NCI-H2081 treated with DMSO at 0.1 percent for 48 hours (cell line): ENCODE measurements at regions not wholly inside any gene's neighbourhood (a gene's known extent, or its start where the extent isn't known, plus 50 kb on each side); places are given as distances from the start of the nearest gene placed in this dataset.

Source experiments
- DNase-seq: peaks from one replicate; lab custom pipeline; 2025; lab: John Stamatoyannopoulos, UW

DNA sequence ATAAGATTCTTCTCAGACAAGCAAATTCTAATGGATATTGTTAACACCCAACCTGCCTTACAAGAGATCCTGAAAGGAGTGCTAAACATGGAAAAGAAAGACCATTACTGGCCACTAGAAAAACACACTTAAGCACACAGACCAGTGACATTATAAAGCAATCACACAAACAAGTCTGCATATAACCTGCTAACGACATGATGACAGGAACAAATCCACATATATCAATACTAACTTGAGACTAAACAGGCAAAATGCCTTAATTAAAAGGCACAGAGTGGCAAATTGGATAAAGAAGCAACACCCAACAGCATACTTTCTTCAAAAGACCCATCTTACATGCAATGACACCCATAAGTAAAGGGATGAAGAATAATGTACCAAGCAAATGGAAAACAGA, 100.5 kb upstream of the PCDH18 start:
- DNase-seq: no peak

DNA sequence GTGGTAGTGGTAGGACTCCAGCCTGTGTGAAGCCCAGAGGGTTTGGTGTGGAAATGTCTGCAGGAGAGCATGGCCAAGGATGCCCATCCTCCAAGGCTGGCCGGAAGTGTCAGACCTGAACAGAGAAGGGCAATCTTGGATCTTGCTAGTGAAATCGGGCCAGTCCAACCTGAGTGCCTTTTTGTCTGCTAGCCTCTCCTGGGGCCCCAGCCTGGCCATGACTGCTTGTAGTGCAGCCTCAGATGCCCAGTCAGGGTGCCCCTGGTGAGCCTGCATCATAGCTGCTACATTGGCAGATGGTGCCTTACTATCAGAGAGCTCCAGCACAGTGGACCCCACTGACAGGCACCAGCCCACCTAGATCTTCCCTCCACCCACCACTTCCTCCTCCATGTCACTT, 99.3 kb upstream of the PCDH18 start:
- DNase-seq: no peak

DNA sequence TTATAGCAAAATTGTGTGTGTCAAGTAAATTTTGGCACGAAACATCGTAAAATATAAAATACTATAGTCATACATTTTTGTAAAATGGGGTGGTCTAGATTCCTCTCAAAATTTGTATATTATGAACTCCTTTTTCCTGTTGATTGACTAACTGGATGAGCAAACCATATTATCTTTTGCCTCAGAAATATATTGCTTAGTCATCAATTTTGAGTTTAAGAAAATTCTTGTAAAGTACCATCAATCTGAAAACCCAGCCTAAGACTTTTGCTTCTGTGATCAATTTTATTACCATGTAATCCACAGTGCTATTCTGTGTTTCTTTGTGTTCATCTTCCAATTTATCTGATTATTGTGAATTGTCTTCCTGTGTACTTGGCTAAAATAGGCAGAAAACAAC, 98.0 kb upstream of the PCDH18 start:
- no peak for DNase-seq

DNA sequence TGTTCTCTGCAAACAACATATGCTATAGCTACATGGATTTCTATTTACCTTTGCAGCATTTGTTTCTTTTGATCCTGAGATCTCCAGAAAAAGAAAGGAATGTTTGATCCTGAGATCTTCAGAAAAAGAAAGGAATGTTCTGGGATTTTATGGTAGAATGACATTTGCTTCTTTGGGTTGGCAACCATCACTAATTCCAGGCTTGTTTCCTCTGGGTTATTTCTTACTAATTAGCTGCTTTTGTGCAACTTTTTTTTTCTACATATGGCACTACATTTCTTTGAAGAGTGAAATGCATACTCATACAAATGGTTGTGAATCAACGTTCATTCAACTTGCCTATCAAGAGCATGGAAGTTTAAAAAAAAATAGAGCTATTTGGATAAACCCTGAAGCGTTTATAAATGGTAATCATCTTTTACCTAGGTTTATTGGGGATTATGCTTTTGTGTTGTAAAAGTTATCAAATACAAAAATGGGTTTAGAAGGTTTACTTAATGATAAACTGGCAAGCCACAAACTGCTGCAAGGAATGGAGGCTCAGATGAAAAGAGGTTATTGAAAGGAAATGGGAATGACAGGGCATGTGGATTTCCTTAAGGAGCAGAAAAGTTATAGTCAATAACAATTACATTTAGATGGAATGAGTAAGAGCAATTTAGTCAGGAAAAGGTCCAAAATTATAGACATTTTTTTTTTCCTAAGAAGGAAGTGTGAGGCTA, 95.6 kb upstream of the PCDH18 start:
- no peak for DNase-seq

DNA sequence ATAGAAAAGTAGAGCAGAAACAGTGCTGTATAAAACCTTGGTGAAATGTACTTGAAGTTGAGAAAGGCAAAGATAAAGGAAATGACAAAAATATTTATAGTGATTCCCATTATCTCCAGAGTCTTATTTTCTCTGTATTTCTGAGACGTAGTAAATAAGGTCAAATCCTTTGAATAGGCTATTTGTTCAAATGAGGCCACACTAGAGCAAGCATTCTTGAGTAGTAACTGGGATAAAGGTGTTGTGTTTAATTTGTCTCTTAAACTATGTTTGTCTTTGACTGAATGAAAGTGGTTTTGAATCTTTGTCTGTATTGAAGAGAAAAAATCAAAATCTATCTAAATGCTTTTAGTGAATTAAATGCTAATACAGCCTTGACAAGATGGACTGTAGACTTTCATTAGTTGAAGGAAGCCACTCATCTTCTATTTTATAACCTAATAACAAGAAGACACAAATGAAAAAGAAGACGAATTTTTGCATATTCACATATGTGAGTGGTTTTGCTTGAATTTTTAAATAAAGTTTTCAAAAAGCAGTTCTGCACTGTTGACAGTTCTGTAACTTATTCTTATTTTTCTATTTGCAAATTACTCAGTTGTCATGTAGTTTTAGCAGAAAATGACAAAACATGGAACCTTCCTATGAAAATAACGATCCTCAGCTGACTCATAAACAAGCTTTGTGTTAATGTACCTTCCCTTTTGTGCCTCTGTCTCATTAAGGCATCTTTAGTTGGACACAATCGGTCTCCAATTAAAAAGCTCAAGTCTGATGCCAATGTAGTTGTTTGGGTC, 94.8 kb upstream of the PCDH18 start:
- DNase-seq: no peak

DNA sequence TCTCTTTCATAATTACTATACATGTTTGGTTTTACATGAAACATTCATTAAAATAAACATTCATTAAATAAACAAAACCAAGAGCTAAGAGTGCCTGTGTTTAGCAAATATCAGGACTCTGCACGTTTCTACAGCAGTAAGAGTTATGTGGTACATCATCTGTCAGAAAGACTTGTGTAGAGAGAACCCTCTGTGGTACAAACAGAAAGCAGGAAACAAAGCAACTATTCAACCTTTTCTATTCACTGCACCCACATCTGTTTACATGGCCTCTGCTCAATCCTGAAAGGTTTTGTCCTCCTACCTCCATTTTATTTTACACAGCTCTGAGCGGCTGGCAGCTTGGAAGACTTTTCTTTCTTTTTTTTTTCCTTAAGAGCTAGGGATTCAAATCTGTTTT, 90.7 kb upstream of the PCDH18 start:
- no peak for DNase-seq

DNA sequence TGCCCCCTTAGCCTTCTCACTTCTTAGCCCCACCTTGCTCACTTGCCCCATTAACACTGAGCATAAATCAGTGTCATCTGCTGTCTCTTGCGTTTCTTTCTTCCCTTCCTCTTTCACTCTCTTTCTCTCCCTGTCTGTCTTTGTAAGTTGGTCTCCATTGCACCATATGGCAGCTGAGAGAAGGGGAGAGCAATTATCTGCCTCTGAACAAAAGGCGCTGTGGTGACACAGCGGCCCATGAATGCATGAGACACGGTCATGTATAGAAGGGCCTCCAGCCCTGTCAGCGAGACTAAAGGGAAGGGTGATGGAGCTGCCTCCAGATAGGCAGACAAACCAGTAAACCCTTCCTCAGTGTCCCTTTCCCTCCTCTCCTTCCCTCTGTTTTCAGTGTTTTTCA, 88.8 kb upstream of the PCDH18 start:
- DNase-seq: no peak

DNA sequence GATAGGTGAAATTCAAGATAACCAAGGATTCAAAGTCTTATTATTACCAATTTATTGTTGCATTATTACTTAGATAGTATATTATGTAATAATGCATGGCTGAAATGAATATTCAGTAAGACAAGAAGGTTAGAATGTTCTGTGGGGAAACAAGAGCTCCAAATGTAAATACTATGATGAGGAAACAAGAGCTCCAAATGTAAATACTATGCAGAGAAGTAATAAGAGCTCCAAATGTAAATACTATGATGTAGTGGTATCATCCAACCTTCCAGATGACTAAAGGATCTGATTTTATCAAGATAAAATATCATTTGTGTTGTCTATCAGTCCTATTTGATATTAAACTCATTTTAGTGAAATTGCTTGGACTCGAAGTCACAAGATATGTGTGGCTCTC, 82.2 kb upstream of the PCDH18 start:
- no peak for DNase-seq

DNA sequence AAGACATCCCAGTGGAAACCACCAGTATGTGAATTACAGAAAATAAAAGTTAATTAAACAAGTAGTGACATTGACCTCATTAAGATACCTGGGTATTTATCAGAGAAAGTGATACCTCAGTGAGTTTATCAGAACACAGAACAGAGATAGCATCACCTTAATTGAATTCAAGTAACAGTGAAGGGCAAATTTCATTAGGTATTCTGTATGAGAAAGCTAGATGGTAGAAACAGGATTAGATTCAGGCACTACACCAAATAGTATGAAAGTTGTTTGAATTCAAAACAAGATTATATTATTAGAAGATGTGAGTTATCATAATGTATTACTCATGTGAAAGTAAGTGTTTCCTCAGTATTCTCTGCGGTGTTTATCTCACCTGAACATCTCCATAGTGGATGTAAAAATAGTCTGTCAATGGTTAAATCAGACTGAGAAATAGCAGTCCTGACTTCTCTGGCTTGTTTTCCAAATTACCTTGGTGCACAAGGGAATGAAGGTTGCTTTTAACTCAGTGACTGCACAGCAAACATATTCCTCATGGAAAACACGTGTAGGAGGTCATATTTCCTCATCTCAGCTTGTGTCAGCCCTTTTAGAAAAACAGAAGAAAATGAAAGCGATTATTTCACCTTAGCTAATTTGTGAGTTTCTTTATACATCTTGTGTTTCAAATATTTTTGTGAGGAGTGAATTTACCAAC, 79.9 kb upstream of the PCDH18 start:
- DNase-seq: no peak

DNA sequence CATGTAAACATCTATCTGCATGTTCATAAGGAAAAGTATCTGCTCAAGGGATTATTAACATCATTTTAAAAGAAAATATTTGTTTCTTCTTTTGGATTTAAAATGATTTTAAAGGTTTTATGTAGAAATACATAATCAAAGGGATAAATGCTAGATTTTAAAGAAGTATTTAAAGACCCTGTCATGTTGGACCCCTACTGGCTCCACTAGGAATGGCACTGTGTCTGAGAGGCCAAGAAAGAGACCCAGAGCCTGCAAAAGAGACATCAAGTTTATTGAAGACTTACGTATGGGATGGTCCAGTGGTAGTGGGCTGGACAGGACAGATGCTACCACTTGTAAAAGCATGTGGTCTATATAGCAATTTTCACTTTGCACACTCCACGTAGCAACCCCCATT, 78.7 kb upstream of the PCDH18 start:
- DNase-seq: no peak

DNA sequence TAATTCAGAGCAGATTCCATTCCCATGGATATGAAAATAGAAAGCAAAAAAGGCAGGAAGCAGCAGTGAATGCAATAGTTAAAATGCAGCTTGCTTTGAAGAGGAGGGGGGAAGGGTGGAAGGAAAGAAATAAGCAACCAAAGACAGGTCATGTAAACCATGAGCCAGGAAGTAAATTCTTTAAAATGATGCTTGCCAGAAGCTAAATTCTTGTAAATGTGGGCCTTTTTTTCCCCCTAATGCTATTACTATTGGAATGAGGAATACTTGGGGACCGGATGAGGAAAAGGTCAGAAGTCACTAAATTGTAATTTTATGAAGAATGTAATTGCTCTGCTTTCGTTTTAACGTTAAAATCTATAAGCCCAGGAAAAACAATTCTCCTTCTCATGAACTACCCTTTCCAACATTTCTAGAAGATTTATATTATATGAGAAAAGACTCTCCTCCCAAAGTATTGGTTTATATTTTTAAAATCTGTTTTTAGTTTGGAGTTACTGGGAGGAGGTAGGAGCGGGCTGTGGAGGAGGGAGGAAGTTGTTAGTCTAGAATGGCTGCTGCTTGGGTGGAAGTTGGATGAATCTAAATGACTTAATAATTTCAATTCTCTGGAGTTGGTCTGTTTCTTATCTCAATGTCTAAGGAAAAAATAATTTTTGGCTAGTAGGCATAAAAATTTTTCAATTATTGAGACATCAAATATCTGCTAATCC, 77.6 kb upstream of the PCDH18 start:
- no peak for DNase-seq

DNA sequence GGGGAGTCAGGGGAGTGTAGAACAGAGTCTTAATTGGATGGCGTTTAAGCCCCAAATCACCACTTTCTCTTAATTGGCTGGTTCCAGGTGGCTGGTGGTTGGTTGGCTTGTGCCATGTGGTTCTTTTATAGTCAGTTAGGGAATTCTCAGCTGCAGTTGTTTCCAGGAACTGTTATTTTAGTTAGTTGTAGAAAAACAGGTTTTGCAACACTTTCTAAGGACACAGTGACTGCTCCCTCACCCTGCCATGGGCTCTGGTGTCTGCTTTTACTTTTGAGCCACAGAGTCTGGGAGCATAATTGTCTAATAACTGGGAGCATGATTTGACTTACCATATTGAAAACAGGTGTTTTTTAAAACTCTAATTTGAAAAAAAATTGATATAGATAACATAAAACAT, 75.8 kb upstream of the PCDH18 start:
- DNase-seq: no peak

DNA sequence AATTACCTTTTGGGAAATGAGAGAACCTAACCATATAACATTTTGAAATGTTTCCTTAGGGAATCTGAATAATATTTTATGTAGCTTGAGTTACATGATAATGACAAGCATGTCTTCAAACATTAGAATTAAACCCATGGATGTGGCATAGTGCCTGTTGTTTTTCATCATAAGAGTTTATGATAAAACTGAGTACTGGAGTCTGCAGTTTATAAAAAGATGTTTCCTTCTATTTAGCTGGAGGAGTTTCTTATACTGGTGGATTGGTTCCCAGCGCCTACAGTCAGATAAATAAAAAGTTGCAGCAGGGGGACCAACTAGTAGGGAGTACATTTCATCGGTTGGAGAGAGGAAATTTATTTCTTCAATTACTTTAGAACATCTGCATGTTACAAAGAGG, 70.1 kb upstream of the PCDH18 start:
- no peak for DNase-seq

DNA sequence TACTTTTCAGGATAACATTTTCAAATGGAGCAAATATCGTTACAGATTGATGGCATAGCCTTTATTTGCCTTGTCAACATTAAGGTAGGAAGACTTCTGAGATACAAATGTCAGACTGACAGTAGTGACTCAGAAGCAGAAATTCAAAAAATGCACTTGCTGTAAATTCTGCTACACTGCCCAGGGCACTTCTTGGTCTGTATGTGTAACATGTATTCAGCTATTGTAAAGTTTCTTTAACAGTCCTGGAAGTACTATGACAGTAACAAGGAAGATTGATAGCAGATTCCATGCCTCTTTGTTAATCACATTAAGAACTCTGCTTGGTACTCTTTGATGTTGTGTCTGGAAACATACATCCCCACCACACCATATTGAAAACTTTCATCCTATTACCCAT, 69.6 kb upstream of the PCDH18 start:
- no peak for DNase-seq

DNA sequence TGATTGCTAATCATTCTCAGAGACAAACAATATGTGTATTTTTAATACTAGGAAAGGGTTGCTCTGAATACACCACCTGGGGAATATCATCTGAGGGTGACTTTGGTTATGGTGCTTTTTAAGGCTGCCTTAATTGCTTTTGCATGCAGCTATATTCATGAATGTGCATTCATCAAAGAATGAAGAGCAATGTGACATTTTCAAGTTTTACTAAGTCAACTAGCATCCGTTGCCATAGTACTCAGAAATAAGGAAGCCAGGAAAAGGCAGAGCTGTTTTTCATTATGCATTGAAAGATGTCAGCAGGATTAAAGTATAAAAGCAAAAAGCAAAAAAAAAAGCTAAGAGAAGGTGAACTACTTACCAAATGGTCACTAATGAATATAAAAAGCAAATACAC, 67.4 kb upstream of the PCDH18 start:
- DNase-seq: no peak

DNA sequence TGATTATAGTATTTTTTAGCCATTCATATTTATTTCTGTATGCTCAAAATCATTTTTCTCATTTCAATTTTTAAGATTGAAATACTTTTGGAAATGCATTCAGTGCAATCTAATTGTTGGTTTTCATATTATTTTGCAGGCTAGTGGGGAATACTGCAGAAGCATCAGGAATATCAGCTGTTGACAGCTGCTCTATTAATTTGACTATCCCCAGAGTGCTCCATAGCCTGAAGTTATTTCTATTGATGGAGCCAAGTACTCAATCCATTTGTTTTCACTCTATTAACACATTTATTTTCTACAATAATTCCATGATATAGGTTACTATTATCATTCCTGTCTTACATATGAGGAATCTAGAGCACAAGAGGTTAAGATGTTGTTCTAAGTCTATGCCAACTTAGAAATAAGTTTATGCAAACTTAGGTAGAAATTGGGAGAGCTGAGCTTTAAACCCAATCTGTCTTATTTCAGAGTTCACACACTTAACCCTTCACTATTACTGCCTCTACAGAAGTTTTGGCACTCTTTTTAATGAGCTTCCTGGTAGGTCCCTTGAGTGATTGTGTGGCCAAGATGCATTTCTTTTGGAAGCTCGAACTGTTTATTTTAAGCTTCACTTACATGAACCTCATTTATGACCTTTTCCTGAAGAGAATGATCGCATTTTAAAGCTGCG, 65.6 kb upstream of the PCDH18 start:
- DNase-seq: no peak

DNA sequence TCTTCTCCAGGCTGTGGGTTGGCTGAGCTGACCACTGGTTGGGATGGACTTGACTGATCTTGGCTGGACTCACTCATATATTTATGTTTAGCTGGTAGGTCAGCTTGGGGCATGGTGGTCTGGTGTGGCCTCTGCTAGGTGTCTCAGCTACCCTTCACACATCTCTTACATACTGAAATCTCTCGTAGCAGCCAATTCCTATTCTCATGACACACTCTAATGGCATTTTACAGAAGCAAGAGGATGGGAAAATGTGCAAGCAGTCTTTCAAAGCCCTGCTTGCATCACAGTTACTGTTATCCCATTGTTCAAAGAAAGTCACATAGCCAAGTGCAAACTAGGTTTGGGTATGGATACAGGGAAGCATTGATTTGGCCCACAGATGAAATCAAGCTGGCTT, 55.5 kb upstream of the PCDH18 start:
- DNase-seq: no peak

DNA sequence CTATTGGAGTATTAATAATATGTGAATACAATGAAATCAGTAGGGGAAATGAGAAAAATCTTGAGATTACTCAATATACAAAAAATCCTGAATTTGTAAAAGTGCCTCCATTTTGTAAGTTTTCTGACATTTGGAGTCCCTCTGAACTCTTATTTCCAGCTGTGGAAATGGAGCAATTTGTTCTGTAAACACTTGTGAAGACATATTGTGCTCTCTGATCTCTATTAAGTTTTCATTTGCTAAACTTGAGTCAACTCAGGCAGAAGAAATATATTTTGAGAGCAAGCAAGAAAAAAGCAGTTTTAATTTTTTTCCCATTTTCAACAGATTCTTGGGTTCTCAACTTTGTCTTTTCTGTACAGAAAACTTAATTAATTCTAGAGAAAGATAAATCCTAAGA, 51.4 kb upstream of the PCDH18 start:
- no peak for DNase-seq
